Epithelial cell of esophagus (primary cell): ENCODE measurements at regions not wholly inside any gene's neighbourhood (a gene's known extent, or its start where the extent isn't known, plus 50 kb on each side); places are given as distances from the start of the nearest gene placed in this dataset.
"Not testable (repeated sequence)": the region's sequence is repeated elsewhere in the genome, so short reads cannot be mapped to it uniquely, and the experiment has no call there.

ENCODE experiments used
- DNase-seq: peaks from one replicate; pipeline ENCODE4 v3.0.0; 2010; ENCODE audit warnings: low read depth
- H3K4me3 ChIP-seq: 2 replicates; pipeline ENCODE4 v1.5.1; 2011; ENCODE audit warnings: mild to moderate bottlenecking, low read length, control low read depth
- CTCF ChIP-seq: IDR thresholded peaks from 2 replicates; pipeline ENCODE4 v1.5.1; 2011; ENCODE audit warnings: low read depth, mild to moderate bottlenecking, low read length, control low read depth, inconsistent platforms; ENCODE audit not compliant: insufficient read depth; ENCODE audit errors: missing control alignments

- TF ChIP-seq CTCF, result no peak
- DNase-seq, result no peak
- H3K4me3 ChIP-seq, result no peak overlapping the region
Measured at GRCh38 chr6:169368200-169368599, 114.6 kb upstream of the THBS2 start.

GRCh38 chr6:169367507-169367906 lies 113.9 kb upstream of the THBS2 start:
- TF ChIP-seq CTCF, result no peak
- DNase-seq, result no peak
- no peak overlapping the region for H3K4me3 ChIP-seq

DNA sequence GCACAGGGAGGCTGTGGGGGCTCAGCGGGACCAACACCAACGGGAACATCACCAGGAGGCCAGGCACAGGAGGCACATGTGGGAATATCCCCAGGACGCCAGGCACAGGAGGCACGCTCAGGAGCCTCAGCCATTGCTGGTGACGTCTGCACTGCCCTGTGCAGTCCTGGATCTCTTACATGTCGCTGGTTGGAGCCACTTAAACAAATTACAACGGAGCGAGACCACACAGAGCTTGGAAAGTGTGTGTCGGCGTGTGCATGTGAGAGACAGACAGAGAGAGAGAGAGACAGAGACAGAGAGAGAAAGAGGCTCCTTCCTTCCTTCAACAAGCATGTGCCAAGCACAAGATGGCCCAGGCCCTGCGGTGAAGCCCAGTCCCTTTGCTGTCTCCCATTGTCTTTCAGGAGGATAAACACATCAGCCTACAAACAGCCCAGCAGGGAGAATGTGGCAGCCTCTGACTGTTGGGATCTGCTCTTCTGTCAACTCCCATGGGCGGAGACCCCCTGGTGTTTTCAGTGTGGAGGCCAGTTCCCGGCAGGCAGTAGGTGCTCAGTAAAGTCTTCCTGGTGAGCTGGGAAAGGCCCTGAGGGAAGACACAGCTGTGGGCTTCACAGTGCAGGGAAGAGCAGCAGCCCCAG lies 112.7 kb upstream of the THBS2 start:
- DNase-seq, result no peak
- TF ChIP-seq CTCF, result no peak
- H3K4me3 ChIP-seq, result no peak overlapping the region

GRCh38 chr6:169365567-169366257 lies 112.1 kb upstream of the THBS2 start:
- no peak for DNase-seq
- no peak overlapping the region for H3K4me3 ChIP-seq
- no peak for TF ChIP-seq CTCF

- no peak for TF ChIP-seq CTCF
- H3K4me3 ChIP-seq, result no peak overlapping the region
- no peak for DNase-seq
Measured at GRCh38 chr6:169363590-169363989, 109.9 kb upstream of the THBS2 start.

DNA sequence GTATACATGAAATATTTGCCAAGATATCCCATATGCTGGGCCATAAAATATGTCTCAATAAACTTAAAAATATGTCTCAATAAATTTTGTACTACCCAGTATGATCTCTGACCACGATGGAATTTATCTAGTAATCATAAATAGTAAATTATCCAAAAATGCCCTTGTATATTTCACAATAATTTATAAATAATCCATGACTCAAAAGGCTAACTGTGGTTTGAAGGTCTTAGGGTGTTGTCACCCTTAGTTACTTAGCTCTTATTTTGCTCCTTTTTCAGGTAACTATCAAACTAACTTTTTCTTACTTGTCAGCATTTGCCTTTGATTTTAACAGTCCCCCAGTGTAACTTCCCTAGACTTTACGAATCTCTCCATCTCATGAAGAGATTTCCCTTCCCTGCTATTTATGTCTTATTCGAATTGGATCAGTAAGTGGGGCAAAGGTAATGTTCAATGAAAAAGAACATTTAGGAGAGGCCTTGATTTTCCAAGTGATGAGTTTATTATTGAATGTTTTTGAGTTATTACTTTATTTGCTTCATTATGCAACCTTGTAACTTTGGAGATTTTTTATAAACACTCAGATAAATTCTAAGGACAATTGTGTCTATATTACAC lies 109.0 kb upstream of the THBS2 start:
- H3K4me3 ChIP-seq, result no peak overlapping the region
- no peak for DNase-seq
- no peak for TF ChIP-seq CTCF

DNA sequence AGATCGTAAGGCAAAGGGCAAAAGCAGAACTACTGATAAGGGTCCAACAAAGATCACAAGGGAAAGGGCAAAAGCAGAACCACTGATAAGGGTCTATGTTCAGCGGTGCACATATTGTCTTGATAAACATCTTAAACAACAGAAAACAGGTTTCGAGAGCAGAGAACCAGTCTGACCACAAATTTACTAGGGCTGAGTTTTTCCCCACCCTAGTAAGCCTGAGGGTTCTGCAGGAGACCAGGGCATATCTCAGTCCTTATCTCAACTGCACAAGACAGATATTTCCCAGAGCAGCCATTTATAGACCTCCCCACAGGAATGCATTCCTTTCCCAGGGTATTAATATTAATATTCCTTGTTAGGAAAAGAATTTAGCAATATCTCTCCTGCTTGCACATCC lies 101.4 kb upstream of the THBS2 start:
- not testable (repeated sequence) for H3K4me3 ChIP-seq, DNase-seq
